Tibial nerve (tissue), 3 donors: ENCODE measurements at regions not wholly inside any gene's neighbourhood (a gene's known extent, or its start where the extent isn't known, plus 50 kb on each side); places are given as distances from the start of the nearest gene placed in this dataset.

Experiments
- CTCF ChIP-seq, 5 experiments: fragments of 200-600 bp in 3 of 5; fragments of 450-650 bp in 2 of 5; sonication (generic) in 3 of 5; IDR thresholded peaks; one replicate each; pipeline ENCODE4 v1.5.1; 2016 to 2019; ENCODE audit warnings: antibody characterized with exemption in 5 of 5, mild to moderate bottlenecking in 3 of 5, moderate library complexity in 2 of 5
- POLR2A ChIP-seq, 2 donors: fragments of 450-650 bp; IDR thresholded peaks; one replicate each; pipeline ENCODE4 v1.6.1; 2017; ENCODE audit warnings: antibody characterized with exemption in 2 of 2, mild to moderate bottlenecking in 2 of 2, moderate library complexity in 2 of 2

GRCh38 chr2:192250961-192251360 lies 56.2 kb upstream of the TMEFF2 start:
- TF ChIP-seq CTCF (IDR thresholded peaks at IDR 0.05) (no peak), POLR2A (IDR thresholded peaks at IDR 0.05) (no peak)
